Endothelial cell of umbilical vein (primary cell): ENCODE measurements at regions not wholly inside any gene's neighbourhood (a gene's known extent, or its start where the extent isn't known, plus 50 kb on each side); places are given as distances from the start of the nearest gene placed in this dataset.

Experiments used
- BruUV-seq: library from RNA; stranded (reverse); fragments of 400-500 nt; replicated peaks from 2 replicates; lab custom pipeline; 2021; lab: Mats Ljungman, UMichigan
- CTCF ChIA-PET: fragments of 300-600, 350-600 bp; sonication (Branson Sonifier 250); formaldehyde crosslinking; loops from one replicate; lab custom pipeline; 2021; ENCODE audit warnings: antibody characterized with exemption, inconsistent platforms; lab: Charles Lee
- POLR2A ChIA-PET: fragments of 300-600, 350-600 bp; sonication (Branson Sonifier 250); formaldehyde crosslinking; loops from one replicate; lab custom pipeline; 2021; ENCODE audit warnings: antibody characterized with exemption, inconsistent platforms; lab: Charles Lee
- DNase-seq: peaks from one replicate; pipeline ENCODE4 v3.0.0-alpha.2; 2011; ENCODE audit warnings: low read depth, low spot score
- FAIRE-seq: peaks from 2 replicates; lab custom pipeline; 2011; peaks lifted over from hg19 to GRCh38; lab: Jason Lieb, UNC
- H2AFZ ChIP-seq: 2 replicates; pipeline ENCODE4 v1.6.0; 2012; ENCODE audit warnings: low read depth, low read length, control low read depth, inconsistent platforms
- H3K27ac ChIP-seq: 2 replicates; pipeline ENCODE4 v1.5.1; 2011; ENCODE audit warnings: low read depth, mild to moderate bottlenecking, control low read depth, low read length, moderate library complexity; ENCODE audit not compliant: insufficient read depth
- H3K27me3 ChIP-seq, 2 experiments: 2 replicates each; pipeline versions ENCODE4 v1.6.0 to v1.6.1; 2011; ENCODE audit warnings: low read length in 2 of 2, mixed read lengths in 1 of 2; ENCODE audit not compliant: control insufficient read depth in 2 of 2, insufficient read depth in 2 of 2
- H3K36me3 ChIP-seq, 2 experiments: 2 replicates in 1 of 2; 3 replicates in 1 of 2; pipeline ENCODE4 v1.5.1; 2011; ENCODE audit warnings: low read length in 2 of 2, mild to moderate bottlenecking in 1 of 2, moderate library complexity in 1 of 2; ENCODE audit not compliant: control insufficient read depth in 2 of 2, insufficient read depth in 2 of 2; ENCODE audit errors: extremely low read depth in 1 of 2
- H3K4me1 ChIP-seq: 3 replicates; pipeline ENCODE4 v1.5.1; 2011; ENCODE audit warnings: mild to moderate bottlenecking, low read length; ENCODE audit not compliant: control insufficient read depth, insufficient read depth; ENCODE audit errors: extremely low read depth
- H3K4me2 ChIP-seq: 2 replicates; pipeline ENCODE4 v1.6.1; 2011; ENCODE audit warnings: low read length, control low read depth, mixed read lengths; ENCODE audit not compliant: insufficient read depth
- H3K4me3 ChIP-seq, 3 experiments: fragments of 200-600 bp in 1 of 3; sonication (generic), shearing (Covaris generic) in 1 of 3; replicated peaks in 1 of 3; 2 replicates each; pipeline ENCODE4 v1.5.1; 2011 to 2016; ENCODE audit warnings: control low read depth in 3 of 3, low read length in 3 of 3, mild to moderate bottlenecking in 2 of 3, inconsistent platforms in 1 of 3, low read depth in 1 of 3, moderate library complexity in 1 of 3; ENCODE audit not compliant: insufficient read depth in 1 of 3
- H3K79me2 ChIP-seq: 2 replicates; pipeline ENCODE4 v1.6.0; 2012; ENCODE audit warnings: low read length, inconsistent platforms; ENCODE audit not compliant: control insufficient read depth, insufficient read depth
- H3K9ac ChIP-seq: replicated peaks from 2 replicates; pipeline ENCODE3; 2011; ENCODE audit warnings: low read length, control low read depth; ENCODE audit not compliant: insufficient read depth; ENCODE audit errors: extremely low read depth
- H3K9me1 ChIP-seq: replicated peaks from 3 replicates; pipeline ENCODE4 v1.6.0; 2011; ENCODE audit warnings: mild to moderate bottlenecking, low read length; ENCODE audit not compliant: control insufficient read depth, insufficient read depth; ENCODE audit errors: extremely low read depth
- H3K9me3 ChIP-seq: replicated peaks from 2 replicates; pipeline ENCODE4 v1.5.1; 2012; ENCODE audit warnings: low read length, inconsistent platforms; ENCODE audit not compliant: control insufficient read depth, insufficient read depth
- H4K20me1 ChIP-seq: replicated peaks from 2 replicates; pipeline ENCODE3; 2011; ENCODE audit warnings: mild to moderate bottlenecking, low read length; ENCODE audit not compliant: control insufficient read depth, insufficient read depth; ENCODE audit errors: extremely low read depth
- CTCF ChIP-seq, 2 donors: IDR thresholded peaks; 1 replicate in 1 of 2; 2 replicates in 1 of 2; pipeline ENCODE4 v1.5.1; 2011; ENCODE audit warnings: low read length in 2 of 2, mild to moderate bottlenecking in 2 of 2, moderate library complexity in 2 of 2, control low read depth in 1 of 2, inconsistent platforms in 1 of 2, low read depth in 1 of 2; ENCODE audit not compliant: insufficient read depth in 1 of 2; ENCODE audit errors: extremely low read depth in 1 of 2
- EZH2 ChIP-seq: IDR thresholded peaks from 2 replicates; pipeline ENCODE4 v1.6.1; 2012; ENCODE audit warnings: borderline replicate concordance, low read depth, mild to moderate bottlenecking, moderate library complexity, low read length, inconsistent platforms; ENCODE audit not compliant: severe bottlenecking
- FOS ChIP-seq: IDR thresholded peaks from 2 replicates; pipeline ENCODE4 v1.6.1; 2011; ENCODE audit warnings: mild to moderate bottlenecking, low read length, moderate library complexity, borderline replicate concordance; ENCODE audit not compliant: insufficient read depth
- GATA2 ChIP-seq: IDR thresholded peaks from 2 replicates; pipeline ENCODE4 v1.7.0; 2011; ENCODE audit warnings: low read depth, mild to moderate bottlenecking, moderate library complexity, mixed read lengths, low read length; ENCODE audit not compliant: insufficient read length, insufficient read depth
- JUN ChIP-seq: IDR thresholded peaks from 2 replicates; pipeline ENCODE4 v1.6.1; 2011; ENCODE audit warnings: borderline replicate concordance, low read depth; ENCODE audit not compliant: insufficient read length, insufficient read depth
- MAX ChIP-seq: IDR thresholded peaks from 2 replicates; pipeline ENCODE4 v1.6.1; 2011; ENCODE audit not compliant: insufficient read depth, insufficient read length
- MYC ChIP-seq: IDR thresholded peaks from one replicate; pipeline ENCODE4 v1.6.1; 2011; ENCODE audit warnings: mild to moderate bottlenecking, low read depth, low read length
- POLR2A ChIP-seq: IDR thresholded peaks from 2 replicates; pipeline ENCODE4 v1.6.1; 2012; ENCODE audit warnings: low read depth, mild to moderate bottlenecking, control low read depth, low read length
- POLR2AphosphoS5 ChIP-seq: IDR thresholded peaks from 2 replicates; pipeline ENCODE4 v1.6.1; 2012; ENCODE audit warnings: low read depth, mild to moderate bottlenecking, control low read depth, low read length, moderate library complexity; ENCODE audit not compliant: insufficient read depth
- dilution Hi-C: fragments of 300-500 bp; cut with MboI; formaldehyde crosslinking; loops from one replicate; pipeline ENCODE4 v1.15.0; 2019; ENCODE audit warnings: low sequenced_read_pairs; ENCODE audit not compliant: extremely low pct_ligation_motif_present
- intact Hi-C: fragments of 100-400 bp; cut with micrococcal nuclease; formaldehyde crosslinking; loops from one replicate; pipeline ENCODE4 v1.10.0; 2022

GRCh38 chr6:14969126-14969525 is 276.7 kb upstream of the JARID2 start:
- no peak overlapping the region for H3K4me3 ChIP-seq
- H3K27me3 ChIP-seq = no peaks in the 10 kb centered on the region
- H3K27ac ChIP-seq = no peak overlapping the region
- H3K9me3 ChIP-seq = no peaks in the 10 kb centered on the region
- no peaks in the 10 kb centered on the region for H3K79me2 ChIP-seq
- no peaks in the 10 kb centered on the region for H4K20me1 ChIP-seq
- ChIA-PET POLR2A (no interaction called here), CTCF (no interaction called here)
- H3K4me2 ChIP-seq = no peak overlapping the region
- H2AFZ ChIP-seq = no peak overlapping the region
- H3K9me1 ChIP-seq = no peaks in the 10 kb centered on the region
- TF ChIP-seq EZH2 = no peak
- no peak for TF ChIP-seq FOS
- no peaks in the 10 kb centered on the region for H3K36me3 ChIP-seq
- dilution Hi-C loops = no loop called here
- no peak for FAIRE-seq
- no TSS peak for BruUV-seq
- no peaks in the 10 kb centered on the region for H3K4me1 ChIP-seq
- intact Hi-C loops = no loop called here
- no peak for DNase-seq
- H3K9ac ChIP-seq = no peak overlapping the region

GRCh38 chr6:14972379-14973067 is 273.3 kb upstream of the JARID2 start:
- no TSS peak for BruUV-seq
- CTCF ChIA-PET = no interaction called here
- TF ChIP-seq FOS = no peak
- TF ChIP-seq MAX = no peak
- no peak for TF ChIP-seq CTCF (IDR thresholded peaks at IDR 0.05; ENCODE audit: extremely low read depth in 1 of 2, insufficient read depth in 1 of 2, low read depth in 1 of 2, low read length in 2 of 2)
- no peak for TF ChIP-seq GATA2
- TF ChIP-seq EZH2 = no peak
- TF ChIP-seq MYC = no peak
- no peak for TF ChIP-seq POLR2A
- TF ChIP-seq POLR2AphosphoS5 = no peak
- no peak for TF ChIP-seq JUN
- Histone ChIP-seq H3K27me3 (no peaks in the 10 kb centered on the region), H3K9me3 (no peaks in the 10 kb centered on the region), H3K9me1 (no peaks in the 10 kb centered on the region), H3K9ac (no peak overlapping the region), H3K36me3 (no peaks in the 10 kb centered on the region), H2AFZ (no peak overlapping the region), H3K4me1 (no peaks in the 10 kb centered on the region), H3K79me2 (no peaks in the 10 kb centered on the region), H3K4me3 (no peak overlapping the region), H4K20me1 (no peaks in the 10 kb centered on the region), H3K27ac (no peak overlapping the region), H3K4me2 (no peak overlapping the region)
- POLR2A ChIA-PET = no interaction called here
- DNase-seq = no peak
- intact Hi-C loops = no loop called here
- dilution Hi-C loops = no loop called here
- no peak for FAIRE-seq
